B cell (primary cell): ENCODE measurements at regions not wholly inside any gene's neighbourhood (a gene's known extent, or its start where the extent isn't known, plus 50 kb on each side); places are given as distances from the start of the nearest gene placed in this dataset.

Experiments used
- CTCF ChIP-seq: fragments of 200-600 bp; IDR thresholded peaks from one replicate; pipeline ENCODE4 v1.8.0; 2022; ENCODE audit warnings: antibody characterized with exemption, mild to moderate bottlenecking
- EZH2 ChIP-seq: IDR thresholded peaks from 2 replicates; pipeline ENCODE4 v1.6.1; 2012; ENCODE audit warnings: borderline replicate concordance, low read depth, mild to moderate bottlenecking, moderate library complexity, low read length; ENCODE audit not compliant: insufficient read depth, poor library complexity, severe bottlenecking

GRCh38 chr2:220847006-220847405, 725.1 kb downstream of the EPHA4 start:
- TF ChIP-seq CTCF: no peak
- no peak for TF ChIP-seq EZH2
